ENCODE measurements at regions not wholly inside any gene's neighbourhood (a gene's known extent, or its start where the extent isn't known, plus 50 kb on each side); places are given as distances from the start of the nearest gene placed in this dataset.

DNA sequence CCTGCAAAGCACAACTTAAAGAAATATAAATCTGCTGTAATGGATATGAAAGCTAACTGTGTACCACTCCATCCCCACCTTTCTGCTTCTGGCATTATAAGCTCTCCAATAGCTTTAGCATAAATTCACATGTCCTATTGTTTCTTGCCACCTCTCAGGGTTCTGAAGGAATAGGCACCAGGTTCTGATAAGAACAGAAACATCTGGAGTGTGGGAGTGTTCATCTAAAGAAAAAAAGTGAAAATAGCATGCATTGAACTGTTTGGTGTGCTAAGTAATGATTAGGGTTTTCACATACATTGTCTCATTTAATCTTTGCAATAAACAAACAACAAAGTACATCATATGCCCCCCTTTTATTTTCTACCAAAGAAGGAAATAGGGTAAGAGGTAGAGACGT, 72.3 kb downstream of the FAM76B start:
- TF ChIP-seq, protein P1, sequence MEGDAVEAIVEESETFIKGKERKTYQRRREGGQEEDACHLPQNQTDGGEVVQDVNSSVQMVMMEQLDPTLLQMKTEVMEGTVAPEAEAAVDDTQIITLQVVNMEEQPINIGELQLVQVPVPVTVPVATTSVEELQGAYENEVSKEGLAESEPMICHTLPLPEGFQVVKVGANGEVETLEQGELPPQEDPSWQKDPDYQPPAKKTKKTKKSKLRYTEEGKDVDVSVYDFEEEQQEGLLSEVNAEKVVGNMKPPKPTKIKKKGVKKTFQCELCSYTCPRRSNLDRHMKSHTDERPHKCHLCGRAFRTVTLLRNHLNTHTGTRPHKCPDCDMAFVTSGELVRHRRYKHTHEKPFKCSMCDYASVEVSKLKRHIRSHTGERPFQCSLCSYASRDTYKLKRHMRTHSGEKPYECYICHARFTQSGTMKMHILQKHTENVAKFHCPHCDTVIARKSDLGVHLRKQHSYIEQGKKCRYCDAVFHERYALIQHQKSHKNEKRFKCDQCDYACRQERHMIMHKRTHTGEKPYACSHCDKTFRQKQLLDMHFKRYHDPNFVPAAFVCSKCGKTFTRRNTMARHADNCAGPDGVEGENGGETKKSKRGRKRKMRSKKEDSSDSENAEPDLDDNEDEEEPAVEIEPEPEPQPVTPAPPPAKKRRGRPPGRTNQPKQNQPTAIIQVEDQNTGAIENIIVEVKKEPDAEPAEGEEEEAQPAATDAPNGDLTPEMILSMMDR (IDR thresholded peaks at IDR 0.05) = no peak
- ATAC-seq (ENCODE audit: low FRiP score) = no peak
- DNase-seq (ENCODE audit: low spot score) = no peak

- ATAC-seq (ENCODE audit: low FRiP score) (no peak), DNase-seq (ENCODE audit: low spot score) (no peak)
- TF ChIP-seq, protein P1 (IDR thresholded peaks at IDR 0.05) = no peak
Measured at GRCh38 chr11:95716266-95716665, 73.3 kb downstream of the FAM76B start.

- TF ChIP-seq, protein P1 (IDR thresholded peaks at IDR 0.05) = no peak
- ATAC-seq (ENCODE audit: low FRiP score) = no peak
- no peak for DNase-seq (ENCODE audit: low spot score)
Measured at GRCh38 chr11:95715777-95716241, 73.8 kb downstream of the FAM76B start.

- DNase-seq (ENCODE audit: low spot score) (no peak), ATAC-seq (ENCODE audit: low FRiP score) (no peak)
- TF ChIP-seq, protein P1 (IDR thresholded peaks at IDR 0.05) = no peak
Measured at GRCh38 chr11:95714843-95715776, 74.5 kb downstream of the FAM76B start.

DNA sequence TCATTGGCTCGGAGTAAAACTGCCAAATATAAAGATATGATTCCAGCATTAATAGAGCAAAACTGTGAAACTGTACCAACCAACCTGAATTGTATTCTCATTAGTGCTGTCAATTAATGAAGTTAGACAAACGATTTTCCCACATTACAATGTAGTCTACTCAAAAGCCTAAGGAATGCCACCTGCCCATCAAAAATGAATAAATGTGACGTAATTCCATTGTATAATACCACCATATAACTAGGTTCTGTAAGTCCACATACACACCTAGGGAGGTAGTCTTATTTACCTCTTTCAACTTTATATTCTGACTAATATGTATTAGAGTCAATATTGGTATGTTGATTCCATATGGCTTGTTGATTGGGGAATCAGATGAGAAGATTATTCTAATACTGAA, 76.2 kb downstream of the FAM76B start:
- TF ChIP-seq, protein P1 (IDR thresholded peaks at IDR 0.05) = no peak
- DNase-seq (ENCODE audit: low spot score) (no peak), ATAC-seq (ENCODE audit: low FRiP score) (no peak)

GRCh38 chr11:95711945-95712221, 77.7 kb downstream of the FAM76B start:
- DNase-seq (ENCODE audit: low spot score) (no peak), ATAC-seq (ENCODE audit: low FRiP score) (no peak)
- TF ChIP-seq, protein P1 (IDR thresholded peaks at IDR 0.05) = no peak
